HepG2 (cell line): ENCODE measurements at regions not wholly inside any gene's neighbourhood (a gene's known extent, or its start where the extent isn't known, plus 50 kb on each side); places are given as distances from the start of the nearest gene placed in this dataset.

Source experiments
- ATAC-seq: fragments of 200-7000 bp; cut with Tn5 transposase; 3 replicates; pipeline ENCODE4 v1.9.1; 2020; ENCODE audit warnings: mild to moderate bottlenecking, moderate library complexity
- BruUV-seq: library from RNA; stranded (reverse); fragments of 400-500 nt; replicated peaks from 2 replicates; lab custom pipeline; 2021; lab: Mats Ljungman, UMichigan
- CTCF ChIA-PET: fragments of 300-600 bp; formaldehyde crosslinking; extraction: SDS; loops from one replicate; lab custom pipeline; 2021; ENCODE audit warnings: low total read pairs, inconsistent platforms, low intra/inter-chr PET ratio; lab: Yijun Ruan, JAX
- POLR2A ChIA-PET: fragments of 350-600 bp; sonication (Branson Sonifier 250); formaldehyde crosslinking; loops from one replicate; lab custom pipeline; 2020; ENCODE audit warnings: antibody characterized with exemption, inconsistent platforms; lab: Yijun Ruan, JAX
- DNase-seq: peaks from one replicate; pipeline ENCODE4 v3.0.0-alpha.2; 2015; ENCODE audit warnings: low spot score
- FAIRE-seq: peaks from 3 replicates; lab custom pipeline; 2011; peaks lifted over from hg19 to GRCh38; lab: Jason Lieb, UNC
- H2AFZ ChIP-seq: one replicate; pipeline ENCODE4 v1.6.1; 2011; ENCODE audit warnings: low read length, inconsistent platforms
- H3K27ac ChIP-seq: fragments of 300-600 bp; 3 replicates; pipeline ENCODE4 v1.8.0; 2011; ENCODE audit warnings: mixed run types, mild to moderate bottlenecking, mixed read lengths, low read length, inconsistent platforms; ENCODE audit not compliant: insufficient read depth; ENCODE audit errors: extremely low read length
- H3K27me3 ChIP-seq, 2 experiments: fragments of 200-600 bp in 1 of 2; 2 replicates in 1 of 2; 3 replicates in 1 of 2; pipeline versions ENCODE4 v1.6.0 to v1.8.0; 2011; ENCODE audit warnings: low read length in 2 of 2, mild to moderate bottlenecking in 2 of 2, moderate library complexity in 2 of 2, inconsistent platforms in 1 of 2; ENCODE audit not compliant: insufficient read depth in 2 of 2, control insufficient read depth in 1 of 2
- H3K36me3 ChIP-seq, 2 experiments: fragments of 200-600 bp in 1 of 2; replicated peaks in 1 of 2; 2 replicates in 1 of 2; 3 replicates in 1 of 2; pipeline versions ENCODE4 v1.5.1 to v1.8.0; 2011; ENCODE audit warnings: low read length in 2 of 2, inconsistent platforms in 1 of 2; ENCODE audit not compliant: insufficient read depth in 2 of 2, control insufficient read depth in 1 of 2
- H3K4me1 ChIP-seq: 2 replicates; pipeline ENCODE4 v1.5.1; 2012; ENCODE audit warnings: low read length, inconsistent platforms; ENCODE audit not compliant: insufficient read depth
- H3K4me2 ChIP-seq: 2 replicates; pipeline ENCODE4 v1.6.0; 2011; ENCODE audit warnings: low read depth, low read length, inconsistent platforms
- H3K4me3 ChIP-seq, 3 experiments: fragments of 200-600 bp in 1 of 3; sonication (generic), shearing (Covaris generic) in 1 of 3; replicated peaks in 1 of 3; 2 replicates each; pipeline ENCODE4 v1.5.1; 2011 to 2016; ENCODE audit warnings: low read length in 3 of 3, inconsistent platforms in 2 of 3, low read depth in 2 of 3, mild to moderate bottlenecking in 2 of 3, control low read depth in 1 of 3, mixed read lengths in 1 of 3; ENCODE audit not compliant: insufficient read depth in 1 of 3
- H3K79me2 ChIP-seq: one replicate; pipeline ENCODE4 v1.6.1; 2011; ENCODE audit warnings: low read length, inconsistent platforms; ENCODE audit not compliant: insufficient read depth
- H3K9ac ChIP-seq: 2 replicates; pipeline ENCODE4 v1.6.0; 2011; ENCODE audit warnings: mild to moderate bottlenecking, low read depth, low read length, inconsistent platforms; ENCODE audit not compliant: insufficient read depth
- H3K9me3 ChIP-seq: 2 replicates; pipeline ENCODE4 v1.5.1; 2012; ENCODE audit warnings: mild to moderate bottlenecking, low read length
- H4K20me1 ChIP-seq: 2 replicates; pipeline ENCODE4 v1.6.0; 2011; ENCODE audit warnings: inconsistent platforms, mild to moderate bottlenecking, low read length, moderate library complexity; ENCODE audit not compliant: insufficient read depth
- ZNF850 ChIP-seq: sonication (generic); formaldehyde crosslinking; conservative IDR thresholded peaks from 2 replicates; pipeline ENCODE4 v1.9.0; 2021; ENCODE audit warnings: mild to moderate bottlenecking, missing genetic modification reagents
- WGBS: methylation state at CpG from one replicate; pipeline ENCODE4 v1.1.6; 2017; ENCODE audit warnings: low lambda C conversion rate; 5-methylcytosine and 5-hydroxymethylcytosine counted together
- in situ Hi-C: cut with HindIII; loops from 2 replicates; pipeline ENCODE4 v1.10.0; 2017; ENCODE audit warnings: low pct_unique_long_range_greater_than_20kb; ENCODE audit not compliant: extremely low pct_ligation_motif_present
- intact Hi-C: fragments of 100-400 bp; cut with micrococcal nuclease; formaldehyde crosslinking; loops from one replicate; pipeline ENCODE4 v1.10.0; 2022; ENCODE audit not compliant: unreplicated experiment
- small RNA-seq, 3 experiments: library from RNA; depleted of rRNA; stranded (forward); fragments of <200 nt; gene quantifications; one replicate each; pipeline ENCODE3, GENCODE V24; 2012; ENCODE audit warnings: low read depth in 2 of 3, low replicate concordance in 1 of 3; ENCODE audit not compliant: insufficient read length in 3 of 3, insufficient read depth in 2 of 3

DNA sequence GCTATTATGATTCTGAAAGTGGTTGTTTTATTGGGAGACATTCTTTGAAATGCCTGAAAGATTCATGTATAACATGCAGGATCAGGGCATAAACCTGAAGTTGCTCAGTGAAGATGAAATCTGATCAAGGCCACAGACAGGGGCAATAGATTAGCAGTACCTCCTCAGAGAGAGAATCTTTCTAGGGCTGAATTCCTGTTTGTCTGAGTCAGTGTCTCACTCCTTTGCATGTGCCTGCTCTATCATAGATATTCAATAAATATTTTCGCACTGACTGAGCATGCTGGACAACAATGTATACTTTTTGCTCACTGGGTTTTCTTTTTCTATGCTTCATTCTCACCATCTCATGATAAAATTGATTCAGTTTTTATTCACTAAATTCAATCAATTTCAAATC, 49.8 kb upstream of the PFN2 start:
- Histone ChIP-seq H3K79me2 (no peaks in the 10 kb centered on the region), H3K4me3 (no peak overlapping the region), H3K9me3 (no peaks in the 10 kb centered on the region), H3K4me2 (no peak overlapping the region), H2AFZ (no peak overlapping the region), H3K27me3 (no peaks in the 10 kb centered on the region), H3K4me1 (no peaks in the 10 kb centered on the region), H3K9ac (no peak overlapping the region), H3K36me3 (no peaks in the 10 kb centered on the region), H4K20me1 (no peaks in the 10 kb centered on the region), H3K27ac (no peak overlapping the region)
- DNase-seq (no peak), ATAC-seq (no peak), FAIRE-seq (no peak)
- WGBS = 4% methylated on average over 1 of the region's 1 CpG
- BruUV-seq = no TSS peak
- TF ChIP-seq ZNF850 (CRISPR knock-in tag) = no peak
- POLR2A ChIA-PET = no interaction called here
- CTCF ChIA-PET = no interaction called here
- in situ Hi-C loops = no loop called here
- intact Hi-C loops = no loop called here

Small RNA genes in the stretch of these regions (small RNA-seq; reads per million reads assigned to genes)
- 0 reads per million in 3 experiments for gene RF00004
- 0 reads per million in 3 experiments for gene RPL32P9
